ENCODE measurements at regions not wholly inside any gene's neighbourhood (a gene's known extent, or its start where the extent isn't known, plus 50 kb on each side); places are given as distances from the start of the nearest gene placed in this dataset.

DNA sequence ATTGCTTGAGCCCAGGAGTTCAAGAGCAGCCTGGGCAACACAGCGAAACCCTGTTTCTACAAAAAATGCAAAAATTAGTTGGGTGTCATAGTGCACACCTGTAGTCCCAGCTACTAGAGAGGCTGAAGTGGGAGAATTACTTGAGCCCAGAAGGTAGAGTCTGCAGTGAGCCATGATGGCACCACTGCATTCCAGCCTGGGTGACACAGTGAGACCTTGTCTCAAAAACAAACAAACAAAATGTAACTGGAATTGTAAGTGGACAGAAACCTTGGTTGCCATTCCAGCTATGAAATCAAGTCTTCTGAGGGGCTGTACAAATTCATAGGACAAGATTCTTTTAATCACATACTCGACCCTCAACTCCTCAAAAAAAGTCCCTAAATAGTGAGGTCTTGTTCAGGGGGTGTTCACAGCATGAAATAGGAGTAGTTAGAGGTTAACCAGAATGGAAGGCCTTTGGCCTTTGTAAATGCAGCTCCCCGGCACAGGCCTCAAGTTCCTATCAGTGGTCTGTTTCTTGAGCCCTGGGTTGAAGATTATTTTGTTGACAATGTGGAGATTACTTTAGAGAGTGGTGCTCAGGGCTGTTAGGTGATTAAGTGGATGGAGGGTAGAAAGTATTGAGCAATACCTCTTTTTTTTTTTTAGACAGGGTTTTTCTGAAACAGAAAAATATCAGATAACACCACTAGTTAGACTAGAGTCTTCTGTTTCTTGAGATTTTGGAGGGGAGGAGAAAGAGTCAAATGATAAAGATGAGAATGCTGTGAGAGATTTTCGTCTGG lies 138.7 kb upstream of the ZNF648 start (continued):
- TF ChIP-seq, protein P1, sequence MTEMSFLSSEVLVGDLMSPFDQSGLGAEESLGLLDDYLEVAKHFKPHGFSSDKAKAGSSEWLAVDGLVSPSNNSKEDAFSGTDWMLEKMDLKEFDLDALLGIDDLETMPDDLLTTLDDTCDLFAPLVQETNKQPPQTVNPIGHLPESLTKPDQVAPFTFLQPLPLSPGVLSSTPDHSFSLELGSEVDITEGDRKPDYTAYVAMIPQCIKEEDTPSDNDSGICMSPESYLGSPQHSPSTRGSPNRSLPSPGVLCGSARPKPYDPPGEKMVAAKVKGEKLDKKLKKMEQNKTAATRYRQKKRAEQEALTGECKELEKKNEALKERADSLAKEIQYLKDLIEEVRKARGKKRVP (CRISPR knock-in tag; IDR thresholded peaks at IDR 0.05) = no peak
- peak; percentile 85 to 95; a peak in 3 of 4 replicates for TF ChIP-seq ARNT (IDR thresholded peaks at IDR 0.05)
- TF ChIP-seq KLF16 (IDR thresholded peaks at IDR 0.05) = peak; percentile 90
- TF ChIP-seq ZNF696 (CRISPR knock-in tag; conservative IDR thresholded peaks at IDR 0.05) = no peak
- no peak for TF ChIP-seq ZNF134 (CRISPR knock-in tag; conservative IDR thresholded peaks at IDR 0.05)
- TF ChIP-seq HMGN3 (IDR thresholded peaks at IDR 0.05; ENCODE audit: borderline replicate concordance, extremely low read depth, insufficient read length, low read depth, low read length) = peak; percentile 60
- TF ChIP-seq ZNF121 (CRISPR knock-in tag; conservative IDR thresholded peaks at IDR 0.05) = no peak
- TF ChIP-seq ZNF263 (CRISPR knock-in tag; IDR thresholded peaks at IDR 0.05; ENCODE audit: borderline replicate concordance) = no peak
- TF ChIP-seq, protein P2, sequence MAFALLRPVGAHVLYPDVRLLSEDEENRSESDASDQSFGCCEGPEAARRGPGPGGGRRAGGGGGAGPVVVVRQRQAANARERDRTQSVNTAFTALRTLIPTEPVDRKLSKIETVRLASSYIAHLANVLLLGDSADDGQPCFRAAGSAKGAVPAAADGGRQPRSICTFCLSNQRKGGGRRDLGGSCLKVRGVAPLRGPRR (CRISPR knock-in tag; IDR thresholded peaks at IDR 0.05) = no peak
- TF ChIP-seq NCOA4 (IDR thresholded peaks at IDR 0.05; ENCODE audit: partially characterized antibody) = peak; percentile 40
- no peak for TF ChIP-seq MYBL2 (IDR thresholded peaks at IDR 0.05; ENCODE audit: low read depth)
- no peak for TF ChIP-seq MYBL2 (CRISPR knock-in tag; IDR thresholded peaks at IDR 0.05; ENCODE audit: borderline replicate concordance)
- no peak; the same call in 1 of the 2 replicates for TF ChIP-seq GABPA (tag; conservative IDR thresholded peaks at IDR 0.05; ENCODE audit: low read depth)
- TF ChIP-seq ESRRB (CRISPR knock-in tag; IDR thresholded peaks at IDR 0.05; ENCODE audit: borderline replicate concordance) = no peak
- no peak for TF ChIP-seq MCM3 (IDR thresholded peaks at IDR 0.05)
- peak; percentile 68 for TF ChIP-seq SMAD4 (CRISPR knock-in tag; conservative IDR thresholded peaks at IDR 0.05)
- no peak for TF ChIP-seq SETDB1 (IDR thresholded peaks at IDR 0.05; ENCODE audit: low read length)
- TF ChIP-seq LARP7 (IDR thresholded peaks at IDR 0.05) = no peak
- no peak for TF ChIP-seq NR2C1 (IDR thresholded peaks at IDR 0.05)
- TF ChIP-seq NR2C1 (tag; IDR thresholded peaks at IDR 0.05) = peak; percentile 60; the same call in 1 of the 2 replicates
- TF ChIP-seq, protein P3, sequence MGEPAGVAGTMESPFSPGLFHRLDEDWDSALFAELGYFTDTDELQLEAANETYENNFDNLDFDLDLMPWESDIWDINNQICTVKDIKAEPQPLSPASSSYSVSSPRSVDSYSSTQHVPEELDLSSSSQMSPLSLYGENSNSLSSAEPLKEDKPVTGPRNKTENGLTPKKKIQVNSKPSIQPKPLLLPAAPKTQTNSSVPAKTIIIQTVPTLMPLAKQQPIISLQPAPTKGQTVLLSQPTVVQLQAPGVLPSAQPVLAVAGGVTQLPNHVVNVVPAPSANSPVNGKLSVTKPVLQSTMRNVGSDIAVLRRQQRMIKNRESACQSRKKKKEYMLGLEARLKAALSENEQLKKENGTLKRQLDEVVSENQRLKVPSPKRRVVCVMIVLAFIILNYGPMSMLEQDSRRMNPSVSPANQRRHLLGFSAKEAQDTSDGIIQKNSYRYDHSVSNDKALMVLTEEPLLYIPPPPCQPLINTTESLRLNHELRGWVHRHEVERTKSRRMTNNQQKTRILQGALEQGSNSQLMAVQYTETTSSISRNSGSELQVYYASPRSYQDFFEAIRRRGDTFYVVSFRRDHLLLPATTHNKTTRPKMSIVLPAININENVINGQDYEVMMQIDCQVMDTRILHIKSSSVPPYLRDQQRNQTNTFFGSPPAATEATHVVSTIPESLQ (CRISPR knock-in tag; IDR thresholded peaks at IDR 0.05) = no peak
- no peak for TF ChIP-seq CBFB (CRISPR knock-in tag; IDR thresholded peaks at IDR 0.05)
- TF ChIP-seq, protein P4, sequence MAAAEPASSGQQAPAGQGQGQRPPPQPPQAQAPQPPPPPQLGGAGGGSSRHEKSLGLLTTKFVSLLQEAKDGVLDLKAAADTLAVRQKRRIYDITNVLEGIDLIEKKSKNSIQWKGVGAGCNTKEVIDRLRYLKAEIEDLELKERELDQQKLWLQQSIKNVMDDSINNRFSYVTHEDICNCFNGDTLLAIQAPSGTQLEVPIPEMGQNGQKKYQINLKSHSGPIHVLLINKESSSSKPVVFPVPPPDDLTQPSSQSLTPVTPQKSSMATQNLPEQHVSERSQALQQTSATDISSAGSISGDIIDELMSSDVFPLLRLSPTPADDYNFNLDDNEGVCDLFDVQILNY (CRISPR knock-in tag; IDR thresholded peaks at IDR 0.05) = no peak
- no peak for TF ChIP-seq ZNF780A (CRISPR knock-in tag; IDR thresholded peaks at IDR 0.05)
- TF ChIP-seq ZNF699 (CRISPR knock-in tag; IDR thresholded peaks at IDR 0.05; ENCODE audit: insufficient replicate concordance) = no peak
- no peak for TF ChIP-seq RBM17 (IDR thresholded peaks at IDR 0.05; ENCODE audit: borderline replicate concordance, low read depth, low read length)
- TF ChIP-seq RFX1 (IDR thresholded peaks at IDR 0.05) = no peak

All from K562 (cell line).